ENCODE measurements at regions not wholly inside any gene's neighbourhood (a gene's known extent, or its start where the extent isn't known, plus 50 kb on each side); places are given as distances from the start of the nearest gene placed in this dataset.
"Not testable (repeated sequence)": the region's sequence is repeated elsewhere in the genome, so short reads cannot be mapped to it uniquely, and the experiment has no call there.

DNA sequence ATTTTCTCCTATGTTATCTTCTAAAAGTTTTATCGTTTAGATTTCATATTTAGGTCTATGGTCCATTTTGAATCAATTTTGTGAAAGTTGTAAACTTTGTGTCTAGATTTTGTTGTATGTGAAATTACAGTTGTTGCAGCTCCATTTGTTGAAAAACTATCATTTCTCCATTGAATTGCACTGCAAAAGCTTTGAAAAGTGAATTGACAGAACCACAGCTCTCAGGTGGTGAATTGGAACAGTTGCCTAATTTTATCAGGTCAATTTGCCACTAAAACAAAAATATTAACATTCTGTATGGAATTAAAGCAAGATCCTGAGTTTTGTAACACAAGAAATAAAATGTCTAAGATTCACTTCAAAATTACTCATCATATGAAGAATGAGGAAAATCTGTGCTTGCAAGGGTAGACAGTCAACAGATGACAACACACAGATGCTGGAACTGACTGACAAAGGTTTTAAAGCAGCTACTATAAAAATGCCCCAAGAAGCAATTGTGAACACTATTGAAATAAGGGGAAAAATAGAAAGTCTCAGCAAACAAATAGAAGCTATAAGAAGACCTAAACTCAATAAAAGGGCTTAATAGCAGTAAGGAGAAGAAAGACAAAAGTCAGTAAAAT, 346.7 kb downstream of the PAX1 start:
- no peak for DNase-seq

DNA sequence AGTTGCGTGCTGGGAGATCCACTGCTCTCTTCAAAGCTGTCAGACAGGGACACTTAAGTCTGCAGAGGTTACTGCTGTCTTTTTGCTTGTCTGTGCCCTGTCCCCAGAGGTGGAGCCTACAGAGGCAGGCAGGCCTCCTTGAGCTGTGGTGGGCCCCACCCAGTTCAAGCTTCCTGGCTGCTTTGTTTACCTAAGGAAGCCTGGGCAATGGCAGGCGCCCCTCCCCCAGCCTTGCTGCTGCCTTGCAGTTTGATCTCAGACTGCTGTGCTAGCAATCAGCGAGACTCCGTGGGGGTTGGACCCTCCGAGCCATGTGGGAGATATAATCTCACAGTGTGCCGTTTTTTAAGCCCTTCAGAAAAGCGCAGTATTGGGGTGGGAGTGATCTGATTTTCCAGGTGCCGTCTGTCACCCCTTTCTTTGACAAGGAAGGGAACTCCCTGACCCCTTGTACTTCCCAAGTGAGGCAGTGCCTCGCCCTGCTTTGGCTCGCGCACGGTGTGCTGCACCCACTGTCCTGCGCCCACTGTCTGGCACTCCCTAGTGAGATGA, 340.6 kb downstream of the PAX1 start:
- not testable (repeated sequence) for DNase-seq

DNA sequence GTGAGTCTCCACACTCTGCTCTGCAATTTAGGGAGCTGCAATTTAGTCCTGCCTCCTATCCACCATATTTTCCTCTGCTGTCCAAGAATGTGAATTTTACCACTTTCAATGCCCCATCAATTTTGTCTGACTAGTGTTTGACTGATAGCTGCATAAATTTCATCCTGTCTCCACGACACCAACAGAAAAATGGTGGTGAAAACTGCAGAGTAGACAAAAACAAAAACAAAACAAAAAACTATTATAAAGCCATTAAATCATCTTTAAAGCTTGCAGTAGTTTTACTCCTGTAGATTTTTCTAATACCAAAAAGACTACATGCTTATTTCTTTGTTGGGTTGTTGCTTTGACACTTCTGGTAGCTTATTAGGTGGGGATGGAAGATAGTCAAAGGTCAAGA, 322.0 kb downstream of the PAX1 start:
- no peak for DNase-seq

DNA sequence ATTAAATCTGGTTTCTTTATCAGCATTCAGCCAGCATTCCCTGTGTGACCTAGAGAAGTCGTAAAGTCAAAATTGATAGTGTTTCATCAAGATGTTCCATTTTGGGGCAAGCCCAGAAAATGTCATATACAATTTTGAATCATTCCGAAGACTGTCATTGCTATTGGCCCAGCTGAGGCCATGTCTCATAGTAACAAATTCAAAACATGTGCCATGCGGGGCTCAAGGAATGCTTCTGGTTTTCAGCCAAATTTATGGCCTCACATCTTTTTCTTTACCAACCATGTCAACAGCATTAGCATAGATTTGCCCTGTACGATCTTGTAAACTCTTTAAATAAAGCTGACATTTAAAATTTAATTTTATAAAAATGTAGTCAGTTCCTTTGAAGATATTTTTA, 314.7 kb downstream of the PAX1 start:
- no peak for DNase-seq

DNA sequence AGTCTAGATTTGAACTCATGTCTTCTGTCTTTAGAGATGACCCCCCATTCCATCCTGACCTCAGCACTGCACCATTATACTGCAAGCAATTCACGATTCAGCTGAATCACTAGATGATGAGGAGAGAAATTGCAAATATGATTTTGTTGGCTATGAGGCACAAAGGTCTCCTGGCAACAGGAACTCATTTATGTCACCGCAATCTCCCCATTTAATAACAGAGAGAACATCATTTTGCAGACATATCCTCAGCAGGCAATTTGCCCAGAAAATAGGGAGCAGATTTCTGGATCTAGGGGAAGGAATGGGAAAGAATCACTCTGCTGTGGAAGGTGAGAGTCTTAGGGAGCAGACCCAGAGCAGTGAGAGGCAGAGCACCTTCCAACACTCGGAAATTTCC, 303.0 kb downstream of the PAX1 start:
- DNase-seq: no peak

DNA sequence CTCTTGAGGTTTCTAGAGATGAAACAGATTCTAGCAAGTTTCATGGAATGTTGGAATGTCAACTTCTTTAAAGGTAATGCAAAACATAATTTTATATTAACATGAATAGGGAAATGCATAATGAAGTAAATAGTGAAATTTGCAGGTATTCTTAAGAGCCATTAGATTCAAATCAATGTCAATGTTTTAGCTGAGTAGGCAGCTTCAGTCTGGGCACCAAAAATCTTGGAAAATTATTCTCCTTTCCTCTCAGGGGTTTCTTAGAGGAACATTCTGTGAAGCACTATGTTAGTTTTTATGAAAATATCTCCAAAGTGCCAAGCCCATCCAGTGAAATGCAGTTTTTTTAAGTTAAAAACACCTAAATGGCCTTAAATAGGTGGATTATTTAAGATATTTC, 300.8 kb downstream of the PAX1 start:
- DNase-seq: no peak

DNA sequence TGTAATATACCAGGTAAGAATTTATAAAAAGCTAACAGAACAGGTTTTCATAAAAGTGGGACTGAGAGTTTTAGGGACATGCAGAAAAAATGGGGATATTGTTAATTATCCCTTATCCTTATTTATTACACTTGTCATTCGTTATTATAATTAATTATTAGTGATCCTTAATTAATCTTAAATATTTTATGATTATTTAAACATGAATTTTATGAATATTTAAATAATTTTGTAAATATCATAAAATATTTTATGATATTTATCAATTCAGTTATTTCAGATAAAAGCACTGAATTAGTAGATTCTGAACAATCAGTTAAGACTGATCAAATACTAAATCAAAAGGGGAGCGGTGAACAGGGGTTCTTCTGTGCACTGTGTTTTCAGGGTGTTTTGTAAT, 300.1 kb downstream of the PAX1 start:
- no peak for DNase-seq

DNA sequence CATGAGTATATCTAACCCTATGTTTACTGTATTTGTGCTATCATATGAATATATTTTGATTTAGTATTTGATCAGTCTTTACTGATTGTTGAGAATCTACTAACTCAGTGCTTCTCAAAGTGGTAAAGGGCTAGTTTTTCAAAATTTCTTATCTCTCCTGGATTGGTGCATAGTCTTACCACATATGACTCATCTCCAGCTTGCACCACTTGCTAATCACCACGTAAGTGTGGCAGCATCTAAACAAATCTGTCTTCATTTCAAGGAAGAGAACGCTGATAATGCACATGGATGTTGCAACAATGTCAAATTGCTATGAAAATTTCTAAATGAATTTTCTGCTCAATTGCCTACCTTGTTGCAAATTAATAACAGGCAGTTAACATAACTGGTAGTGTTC, 299.5 kb downstream of the PAX1 start:
- no peak for DNase-seq

DNA sequence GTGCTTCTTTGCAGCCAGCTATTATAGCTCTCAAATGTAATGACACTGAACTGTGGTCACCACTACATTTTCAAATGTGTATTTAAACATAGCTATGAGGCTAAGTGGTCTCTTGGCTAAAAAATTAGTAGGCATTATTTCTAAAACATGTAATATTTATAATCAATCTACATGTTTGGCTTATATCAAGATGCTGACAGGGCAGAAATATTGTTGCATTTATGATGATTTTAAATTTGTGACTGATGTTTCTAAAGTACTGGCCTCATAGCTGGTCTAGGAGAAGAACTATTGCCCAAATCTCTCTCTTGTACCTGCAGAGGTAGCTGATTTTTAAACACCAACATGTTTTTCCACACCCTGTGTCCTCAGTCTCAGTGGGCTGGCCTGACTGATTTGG, 298.2 kb downstream of the PAX1 start:
- no peak for DNase-seq

DNA sequence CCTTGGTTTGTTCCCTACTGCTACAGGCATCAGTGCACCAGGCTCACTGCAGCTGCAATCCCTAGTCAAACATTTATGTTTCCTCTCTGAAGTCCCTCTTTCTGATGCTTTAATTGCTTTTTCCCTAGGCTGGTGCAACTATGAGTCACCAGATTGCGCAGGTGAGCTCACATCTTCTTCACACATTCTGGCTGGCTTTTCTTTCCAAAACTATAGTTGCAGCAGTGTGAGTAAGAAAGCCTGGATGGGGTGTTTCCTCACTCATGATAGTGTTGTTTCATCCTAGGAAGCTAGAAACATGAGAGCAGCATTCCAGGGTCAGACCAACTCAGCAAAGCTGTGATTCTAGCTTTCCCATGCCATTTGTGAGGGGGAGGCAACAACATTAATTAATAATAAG, 296.4 kb downstream of the PAX1 start:
- DNase-seq: no peak

DNA sequence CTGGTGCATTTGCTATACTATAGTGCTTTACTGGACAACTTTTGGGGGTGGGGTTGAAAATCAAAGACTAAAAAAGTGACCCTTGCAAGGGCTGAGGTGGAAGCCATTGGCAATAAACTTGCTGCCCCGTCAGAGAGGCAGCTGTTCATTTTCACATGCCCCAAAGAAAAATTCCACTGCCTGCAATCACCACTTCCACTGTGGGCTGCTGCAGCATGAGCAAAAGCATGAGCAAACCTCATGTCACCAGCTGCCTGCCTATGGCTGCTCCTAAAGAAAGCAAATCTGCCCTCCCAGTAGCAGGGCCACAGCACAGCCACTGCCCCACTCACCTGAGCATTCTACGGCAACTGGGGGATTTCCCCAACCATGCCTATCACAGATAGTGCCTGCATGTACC, 290.0 kb downstream of the PAX1 start:
- DNase-seq: no peak

DNA sequence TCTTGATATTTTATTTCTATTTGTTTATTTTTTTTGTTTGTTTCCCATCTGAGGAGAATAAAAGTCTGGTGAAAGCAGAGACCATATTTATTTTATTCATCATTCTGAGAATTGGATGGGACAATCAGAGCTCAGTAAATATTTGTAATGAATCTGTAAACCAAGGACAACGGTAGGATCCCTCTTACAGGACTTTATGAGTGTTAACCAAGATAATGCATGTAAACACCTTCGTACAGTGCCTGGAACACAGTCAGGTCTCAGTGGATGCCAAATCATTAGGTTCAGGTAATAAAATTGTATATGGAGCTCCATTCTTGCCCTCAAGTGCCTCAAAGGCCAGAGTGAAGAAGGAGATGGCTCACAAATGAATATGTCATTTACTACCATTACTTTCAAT, 288.7 kb downstream of the PAX1 start:
- no peak for DNase-seq

DNA sequence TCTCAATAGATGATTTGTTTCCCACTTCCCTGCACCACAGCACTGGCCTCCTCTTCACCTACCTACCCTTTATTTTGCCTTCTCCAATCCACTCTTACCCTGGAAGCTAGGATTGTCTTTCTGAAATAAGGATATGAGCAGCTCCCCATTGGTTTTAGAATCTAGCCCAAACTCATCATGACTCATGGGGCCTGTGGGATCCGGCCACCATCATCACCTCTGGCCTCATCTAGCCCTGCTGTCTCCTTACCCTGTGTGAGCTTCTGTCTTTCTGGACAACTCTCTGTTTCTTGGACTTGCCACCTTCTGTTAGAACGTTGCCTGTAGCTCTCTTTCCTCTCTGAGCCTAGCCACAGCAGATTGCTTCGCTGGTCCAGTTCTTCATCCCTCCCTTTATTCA, 277.1 kb downstream of the PAX1 start:
- DNase-seq: no peak

DNA sequence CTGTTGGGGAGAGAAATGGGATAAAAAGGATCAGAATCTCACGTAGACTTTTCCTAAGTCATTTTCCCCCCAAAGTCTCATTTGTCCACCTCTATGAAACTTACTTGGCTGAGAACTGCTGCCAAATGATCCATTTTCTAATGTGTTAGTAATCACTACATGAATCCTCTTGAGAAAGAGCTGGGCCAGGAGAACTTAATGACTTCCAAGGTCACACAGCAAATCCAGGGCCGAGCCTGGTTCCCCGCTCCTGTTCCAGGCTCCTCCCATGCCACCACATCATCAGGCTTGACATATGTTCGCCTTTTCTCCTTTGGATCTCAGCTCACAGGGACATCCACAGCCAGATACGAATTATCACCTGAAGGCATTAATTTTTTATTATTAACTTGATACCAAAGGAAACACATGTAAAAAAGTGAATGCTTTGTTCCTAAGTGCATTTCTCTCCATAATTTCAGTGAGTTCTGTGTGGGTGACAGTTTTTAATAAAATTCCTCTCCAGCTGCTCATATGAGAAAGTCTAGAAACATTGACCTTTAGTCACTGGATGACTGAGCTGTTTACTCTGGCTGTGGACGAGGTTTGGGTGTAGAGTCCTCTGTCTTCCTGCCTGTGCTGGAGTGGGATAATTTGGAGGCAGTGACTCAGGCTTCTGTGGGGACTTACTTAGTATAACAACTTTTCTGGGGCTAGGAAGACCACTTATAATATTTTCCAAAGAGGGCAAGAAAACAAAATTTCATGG, 276.3 kb downstream of the PAX1 start:
- no peak for DNase-seq

DNA sequence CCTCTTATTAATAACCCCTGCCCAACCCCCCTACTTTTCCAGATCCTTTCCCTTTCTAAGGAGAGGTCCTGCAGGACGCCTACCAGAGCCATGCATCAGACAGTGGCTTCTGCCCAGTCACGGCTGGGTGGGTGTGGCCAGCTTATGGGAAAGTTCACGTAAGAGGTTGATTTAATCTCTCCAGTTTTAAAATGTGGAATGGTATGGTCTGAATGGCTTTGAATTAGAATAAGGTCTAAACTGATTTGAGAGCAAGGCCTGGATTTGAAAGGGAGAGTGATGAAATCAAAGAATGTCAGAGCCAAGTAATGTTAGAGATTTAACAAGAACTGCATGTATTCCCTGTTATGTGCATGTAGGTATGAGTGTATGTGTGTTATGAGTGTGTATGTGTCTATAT, 275.7 kb downstream of the PAX1 start:
- no peak for DNase-seq

DNA sequence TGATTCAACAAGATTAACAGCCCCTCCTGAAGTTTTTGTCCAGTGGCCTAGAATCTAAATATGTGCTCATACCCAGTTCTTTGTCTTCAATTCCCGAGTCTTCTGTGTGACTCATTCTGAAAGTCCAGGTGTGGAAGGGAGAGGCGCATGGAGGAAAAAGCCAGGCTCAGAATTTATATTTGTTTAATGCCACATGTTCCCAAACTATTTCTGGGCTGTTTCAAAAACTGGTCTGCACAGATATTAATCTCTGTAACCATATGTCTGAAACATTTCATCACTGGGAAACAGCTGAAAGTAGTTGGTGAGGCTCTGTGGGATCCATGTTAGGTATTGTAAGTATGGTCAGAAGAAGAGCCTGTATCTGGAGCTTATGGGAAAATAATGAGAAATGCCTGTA, 266.0 kb downstream of the PAX1 start:
- no peak for DNase-seq

DNA sequence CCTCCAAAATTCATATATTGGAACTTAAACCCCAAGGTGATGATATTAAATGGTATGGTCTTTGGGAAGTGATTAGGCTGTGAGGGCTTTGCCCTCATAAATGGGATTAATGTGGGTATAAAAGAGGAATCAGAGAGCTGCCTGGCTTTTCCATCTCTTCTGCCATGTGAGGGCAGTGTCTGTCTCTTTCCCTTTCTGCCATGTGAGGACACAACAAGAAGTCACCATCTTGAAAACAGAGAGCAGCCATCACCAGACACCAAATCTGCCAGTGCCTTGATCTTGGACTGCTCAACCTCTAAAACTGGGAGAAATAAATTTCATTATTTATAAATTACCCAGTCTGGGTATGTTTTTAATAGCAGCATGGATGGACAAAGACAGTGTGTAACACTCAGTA, 263.0 kb downstream of the PAX1 start:
- DNase-seq: no peak

DNA sequence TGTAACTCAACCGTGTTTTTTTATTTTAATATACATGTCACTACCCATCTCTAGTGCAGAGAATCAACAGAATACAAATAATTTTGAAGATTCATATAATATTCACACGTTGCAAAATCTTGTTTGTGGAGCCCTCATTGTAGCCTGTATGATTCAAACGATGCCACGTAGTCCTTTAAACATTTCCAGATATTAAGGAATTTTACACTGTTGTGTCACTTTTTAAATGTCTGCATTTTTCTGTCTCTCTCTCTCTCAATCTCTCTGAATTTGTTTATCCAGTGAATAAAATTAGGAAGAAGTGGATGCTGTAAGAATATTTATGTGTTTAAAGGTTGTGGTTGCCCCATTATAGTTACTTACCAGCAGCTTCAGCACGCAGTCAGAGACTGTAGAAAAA, 262.0 kb downstream of the PAX1 start:
- DNase-seq: no peak

DNA sequence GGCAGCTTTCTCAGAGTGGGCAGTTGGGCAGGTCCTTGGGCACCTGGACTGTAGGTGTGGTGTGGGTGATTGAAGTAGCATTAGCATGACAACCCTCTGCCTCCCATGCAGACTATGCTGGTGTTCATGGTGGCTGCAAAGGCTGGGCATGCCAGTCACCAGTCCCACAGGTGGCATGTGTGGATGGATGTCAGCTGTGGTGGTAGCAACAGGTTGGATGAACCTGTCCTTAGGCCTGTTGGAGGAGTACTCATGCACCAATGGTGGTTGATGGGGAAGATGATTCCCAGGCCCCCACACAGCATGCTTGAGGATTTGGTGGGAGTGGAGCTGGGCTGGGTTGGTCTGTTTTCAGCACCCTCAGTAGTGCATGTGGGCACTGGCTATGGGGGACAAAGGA, 251.1 kb downstream of the PAX1 start:
- no peak for DNase-seq

DNA sequence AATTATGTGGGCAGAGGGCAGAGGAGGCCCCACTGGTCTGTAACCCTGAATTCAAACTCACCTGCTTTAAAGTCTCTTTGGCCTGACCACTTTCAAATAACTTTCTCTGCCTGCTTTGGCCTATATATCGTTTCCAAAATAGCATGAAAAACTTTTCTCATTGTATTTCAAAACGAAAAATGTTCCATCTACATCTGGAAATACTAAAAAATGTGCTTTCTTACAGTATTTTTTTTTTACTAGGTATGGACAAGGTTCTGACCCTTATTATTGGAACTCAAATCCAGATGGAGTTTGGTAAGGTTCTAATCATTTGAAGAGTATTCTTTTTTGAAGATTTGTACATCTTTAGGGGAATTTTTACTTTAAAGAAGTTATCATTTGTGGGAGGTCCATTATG, 241.9 kb downstream of the PAX1 start:
- DNase-seq: no peak

DNA sequence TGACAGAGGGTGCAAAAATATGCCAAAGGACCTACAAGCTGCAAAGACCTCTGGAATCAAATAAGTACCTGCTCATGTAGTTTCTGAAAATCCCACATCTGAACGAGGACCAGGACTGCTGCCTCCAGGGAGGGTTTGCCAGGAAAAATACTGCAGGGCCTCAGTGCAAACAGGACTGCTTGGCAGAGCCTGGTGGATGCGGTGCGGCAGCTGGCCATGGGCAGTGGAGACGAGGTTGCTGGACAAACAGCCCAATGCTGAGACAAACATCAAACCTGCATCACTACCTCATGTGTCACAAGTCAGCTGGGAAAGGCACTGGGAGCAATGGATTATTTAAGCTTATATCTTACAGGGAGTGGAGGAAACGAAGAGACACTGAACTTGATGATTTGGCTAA, 238.8 kb downstream of the PAX1 start:
- no peak for DNase-seq

DNA sequence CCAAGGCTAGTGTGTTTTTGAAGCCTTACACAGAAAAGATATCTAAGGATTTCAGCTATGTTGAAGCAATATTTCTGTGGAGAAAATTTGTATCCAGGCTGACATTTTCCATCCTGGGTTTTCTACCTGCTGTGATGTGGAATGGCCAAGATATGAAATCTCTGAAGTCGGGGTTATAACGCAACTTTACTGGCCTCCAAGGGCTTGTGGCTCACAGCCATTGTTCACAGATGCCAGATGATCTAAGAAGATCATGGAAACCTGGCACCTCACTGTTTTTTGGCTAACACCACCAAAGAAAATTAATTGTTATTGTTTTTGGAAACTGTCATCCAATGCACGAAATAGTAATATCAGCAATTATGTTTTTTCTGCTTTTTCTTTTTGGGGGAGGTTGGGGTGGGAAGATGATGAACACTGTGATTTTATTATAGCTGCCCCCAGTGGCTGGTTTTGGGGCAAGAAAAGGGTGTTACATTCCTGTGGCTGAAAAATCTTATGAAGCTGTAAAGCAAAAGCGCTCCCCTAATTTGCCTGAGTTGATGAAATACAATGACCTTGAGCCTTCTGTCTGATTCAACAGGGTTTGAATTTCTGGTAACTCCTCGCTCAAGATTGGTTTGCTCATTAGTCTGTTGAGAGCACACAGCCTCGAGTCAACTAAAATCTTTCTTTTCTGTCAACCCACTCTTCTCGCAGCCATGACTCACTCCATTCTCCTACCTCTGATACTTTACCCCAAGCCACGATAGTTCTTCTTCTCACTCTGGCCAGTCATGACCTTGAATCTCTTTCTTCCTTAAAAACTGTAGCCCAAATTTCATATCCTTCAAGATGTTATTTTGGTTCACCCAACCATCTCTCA, 236.7 kb downstream of the PAX1 start:
- DNase-seq: no peak

DNA sequence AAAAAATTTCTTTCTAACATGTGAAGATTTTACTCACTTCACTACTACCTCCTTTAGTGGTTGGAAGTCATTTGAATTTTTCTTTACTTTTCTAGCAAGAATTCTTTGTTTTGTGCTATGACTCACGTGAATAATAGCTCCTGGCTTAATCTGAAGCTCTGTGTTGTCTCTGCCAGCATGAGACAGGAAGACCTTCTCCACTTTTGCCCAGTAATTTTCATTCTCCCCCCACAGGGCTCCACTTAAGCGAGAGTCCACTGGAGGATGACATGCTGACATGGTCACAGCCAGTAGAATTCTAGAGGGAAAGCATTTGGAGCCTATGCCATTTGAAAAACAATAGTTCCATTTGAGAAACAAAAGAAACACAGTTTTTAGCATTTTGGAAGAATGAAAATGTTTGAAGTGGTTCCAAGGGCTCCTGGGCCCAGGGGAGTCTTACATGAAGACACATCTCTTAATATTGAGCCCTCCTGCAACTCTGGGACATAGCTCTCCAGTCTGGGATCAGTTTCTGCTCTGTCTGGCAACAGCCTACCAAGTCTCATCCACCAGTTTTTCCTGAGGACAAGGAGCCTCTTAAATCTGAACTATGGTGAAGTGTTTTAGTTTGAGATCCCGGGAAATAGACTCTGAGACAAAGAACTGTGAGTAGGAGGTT, 231.4 kb downstream of the PAX1 start:
- DNase-seq: no peak
